MCF 10A (cell line): ENCODE measurements at regions not wholly inside any gene's neighbourhood (a gene's known extent, or its start where the extent isn't known, plus 50 kb on each side); places are given as distances from the start of the nearest gene placed in this dataset.
"Not testable (repeated sequence)": the region's sequence is repeated elsewhere in the genome, so short reads cannot be mapped to it uniquely, and the experiment has no call there.

Experiments used
- BruUV-seq: library from RNA; stranded (reverse); fragments of 400-500 nt; replicated peaks from 2 replicates; lab custom pipeline; 2021; lab: Mats Ljungman, UMichigan
- CTCF ChIA-PET: fragments of 300-600 bp; sonication (Branson Sonifier 250); formaldehyde crosslinking; extraction: SDS; loops from one replicate; lab custom pipeline; 2021; ENCODE audit warnings: antibody characterized with exemption, inconsistent platforms; lab: Yijun Ruan, JAX
- POLR2A ChIA-PET: fragments of 300-600, 350-650 bp; sonication (Branson Sonifier 250); formaldehyde crosslinking; extraction: SDS; loops from one replicate; lab custom pipeline; 2020; ENCODE audit warnings: antibody characterized with exemption, inconsistent platforms; lab: Yijun Ruan, JAX
- DNase-seq: peaks from one replicate; pipeline ENCODE4 v3.0.0-alpha.2; 2018; ENCODE audit not compliant: unreplicated experiment
- H3K27ac Mint-ChIP-seq: one replicate; pipeline ENCODE4 v1.8.0; 2022; ENCODE audit warnings: mild to moderate bottlenecking, low read depth, mixed read lengths; ENCODE audit not compliant: unreplicated experiment
- H3K27me3 Mint-ChIP-seq: one replicate; pipeline ENCODE4 v1.8.0; 2022; ENCODE audit warnings: mixed read lengths; ENCODE audit not compliant: insufficient read depth, unreplicated experiment
- H3K36me3 Mint-ChIP-seq: one replicate; pipeline ENCODE4 v1.8.0; 2022; ENCODE audit warnings: mild to moderate bottlenecking, moderate library complexity, mixed read lengths; ENCODE audit not compliant: insufficient read depth, unreplicated experiment
- H3K4me1 Mint-ChIP-seq: one replicate; pipeline ENCODE4 v1.8.0; 2022; ENCODE audit warnings: mixed read lengths; ENCODE audit not compliant: insufficient read depth, unreplicated experiment
- H3K4me3 Mint-ChIP-seq: one replicate; pipeline ENCODE4 v1.8.0; 2022; ENCODE audit warnings: mild to moderate bottlenecking, moderate library complexity, mixed read lengths; ENCODE audit not compliant: unreplicated experiment
- H3K9me3 Mint-ChIP-seq: one replicate; pipeline ENCODE4 v1.8.0; 2022; ENCODE audit warnings: mixed read lengths; ENCODE audit not compliant: unreplicated experiment
- CTCF ChIP-seq: fragments of 200-600 bp; IDR thresholded peaks from one replicate; pipeline ENCODE4 v1.8.0; 2022; ENCODE audit warnings: antibody characterized with exemption, mild to moderate bottlenecking; ENCODE audit not compliant: unreplicated experiment
- intact Hi-C: fragments of 100-400 bp; cut with micrococcal nuclease; formaldehyde crosslinking; loops from 2 replicates; pipeline ENCODE4 v1.14.1; 2022

GRCh38 chr7:51827631-51828030 is 511.0 kb upstream of the COBL start:
- no peak for TF ChIP-seq CTCF
- ChIA-PET CTCF (interaction anchor here (0.5 kb wide), 1 partner anchor 1165 kb away, joined by 3 read pairs; no protein-coding TSS in a partner anchor), POLR2A (no interaction called here)
- peaks cover 12% of the 10 kb centered on the region for H3K27me3 Mint-ChIP-seq
- intact Hi-C loops = no loop called here
- H3K9me3 Mint-ChIP-seq = peaks cover 8% of the 10 kb centered on the region
- no peak overlapping the region for H3K4me3 Mint-ChIP-seq
- no peaks in the 10 kb centered on the region for H3K4me1 Mint-ChIP-seq
- H3K27ac Mint-ChIP-seq = no peak overlapping the region
- BruUV-seq = no TSS peak
- DNase-seq = no peak
- no peaks in the 10 kb centered on the region for H3K36me3 Mint-ChIP-seq

GRCh38 chr7:51824050-51824449 is 507.4 kb upstream of the COBL start:
- Mint-ChIP-seq H3K4me3 (no peak overlapping the region), H3K36me3 (no peaks in the 10 kb centered on the region), H3K27ac (no peak overlapping the region), H3K4me1 (no peaks in the 10 kb centered on the region), H3K27me3 (peaks cover 5% of the 10 kb centered on the region), H3K9me3 (peaks cover 2% of the 10 kb centered on the region)
- TF ChIP-seq CTCF = no peak
- ChIA-PET CTCF (no interaction called here), POLR2A (no interaction called here)
- no TSS peak for BruUV-seq
- DNase-seq = no peak
- intact Hi-C loops = no loop called here

- intact Hi-C loops = no loop called here
- no peaks in the 10 kb centered on the region for H3K36me3 Mint-ChIP-seq
- no peaks in the 10 kb centered on the region for H3K4me1 Mint-ChIP-seq
- BruUV-seq = no TSS peak
- no peaks in the 10 kb centered on the region for H3K27me3 Mint-ChIP-seq
- ChIA-PET POLR2A (no interaction called here), CTCF (no interaction called here)
- H3K27ac Mint-ChIP-seq = no peak overlapping the region
- no peak for DNase-seq
- no peak overlapping the region for H3K4me3 Mint-ChIP-seq
- H3K9me3 Mint-ChIP-seq = no peaks in the 10 kb centered on the region
- TF ChIP-seq CTCF = no peak
Observed at GRCh38 chr7:51823437-51823836, 506.8 kb upstream of the COBL start.

GRCh38 chr7:51817694-51818225 is 501.2 kb upstream of the COBL start:
- intact Hi-C loops = no loop called here
- DNase-seq = no peak
- no peak overlapping the region for H3K27ac Mint-ChIP-seq
- no peaks in the 10 kb centered on the region for H3K4me1 Mint-ChIP-seq
- no peaks in the 10 kb centered on the region for H3K9me3 Mint-ChIP-seq
- no peaks in the 10 kb centered on the region for H3K27me3 Mint-ChIP-seq
- no TSS peak for BruUV-seq
- ChIA-PET CTCF (no interaction called here), POLR2A (interaction anchor here (0.7 kb wide), 1 partner anchor 86 kb away, joined by 3 read pairs; no protein-coding TSS in a partner anchor)
- no peak for TF ChIP-seq CTCF
- H3K4me3 Mint-ChIP-seq = no peak overlapping the region
- no peaks in the 10 kb centered on the region for H3K36me3 Mint-ChIP-seq

GRCh38 chr7:51805783-51806431 is 489.3 kb upstream of the COBL start:
- DNase-seq, intact Hi-C loops, H3K36me3 Mint-ChIP-seq, H3K4me1 Mint-ChIP-seq, H3K4me3 Mint-ChIP-seq, POLR2A ChIA-PET, H3K27ac Mint-ChIP-seq, BruUV-seq, H3K9me3 Mint-ChIP-seq: not testable (repeated sequence)
- CTCF ChIA-PET = interaction anchor here (0.6 kb wide), 1 partner anchor 1112 kb away, joined by 3 read pairs; no protein-coding TSS in a partner anchor
- peaks cover 44% of the 10 kb centered on the region for H3K27me3 Mint-ChIP-seq
